SK-N-SH (cell line): ENCODE measurements at regions not wholly inside any gene's neighbourhood (a gene's known extent, or its start where the extent isn't known, plus 50 kb on each side); places are given as distances from the start of the nearest gene placed in this dataset.

Source experiments
- CTCF ChIA-PET: fragments of 300-600, 350-600 bp; formaldehyde crosslinking; extraction: SDS; loops from one replicate; lab custom pipeline; 2021; lab: Yijun Ruan, JAX
- POLR2A ChIA-PET: fragments of 350-600 bp; sonication (Branson Sonifier 250); formaldehyde crosslinking; extraction: SDS; loops from one replicate; lab custom pipeline; 2020; ENCODE audit warnings: antibody characterized with exemption, inconsistent platforms; lab: Yijun Ruan, JAX
- DNase-seq: peaks from one replicate; pipeline ENCODE4 v3.0.0; 2012
- H2AFZ ChIP-seq: fragments of 200-600 bp; sonication (generic); 2 replicates; pipeline ENCODE4 v1.8.1; 2016; ENCODE audit warnings: antibody characterized with exemption, mild to moderate bottlenecking, low read depth
- H3F3A ChIP-seq: fragments of 200-600 bp; sonication (generic); replicated peaks from 2 replicates; pipeline ENCODE3; 2016; ENCODE audit warnings: antibody characterized with exemption, mild to moderate bottlenecking; ENCODE audit not compliant: insufficient read depth
- H3K27ac ChIP-seq, 2 experiments: fragments of 200-500 bp in 1 of 2; fragments of 200-600 bp in 1 of 2; sonication (Bioruptor generic) in 1 of 2; sonication (generic), shearing (Covaris generic) in 1 of 2; 2 replicates each; pipeline versions ENCODE4 v1.5.1 to v1.6.1; 2014 to 2016; ENCODE audit warnings: low read depth in 2 of 2, inconsistent platforms in 1 of 2, low read length in 1 of 2, mild to moderate bottlenecking in 1 of 2, mixed read lengths in 1 of 2
- H3K27me3 ChIP-seq: fragments of 200-600 bp; sonication (generic), shearing (Covaris generic); 2 replicates; pipeline ENCODE4 v1.6.1; 2016; ENCODE audit warnings: mixed run types; ENCODE audit not compliant: insufficient read depth
- H3K36me3 ChIP-seq, 2 experiments: fragments of 200-500 bp in 1 of 2; fragments of 200-600 bp in 1 of 2; sonication (Bioruptor generic) in 1 of 2; sonication (generic) in 1 of 2; replicated peaks in 1 of 2; 2 replicates each; pipeline versions ENCODE3 to v1.5.1; 2014 to 2016; ENCODE audit warnings: low read length in 1 of 2, mild to moderate bottlenecking in 1 of 2; ENCODE audit not compliant: insufficient read depth in 2 of 2, control insufficient read depth in 1 of 2
- H3K4me1 ChIP-seq, 2 experiments: fragments of 200-500 bp in 1 of 2; fragments of 200-600 bp in 1 of 2; sonication (Bioruptor generic) in 1 of 2; sonication (generic), shearing (Covaris generic) in 1 of 2; 2 replicates each; pipeline versions ENCODE4 v1.5.1 to v1.6.1; 2014 to 2016; ENCODE audit warnings: low read depth in 1 of 2, low read length in 1 of 2, mixed run types in 1 of 2; ENCODE audit not compliant: insufficient read depth in 2 of 2, control insufficient read depth in 1 of 2
- H3K4me2 ChIP-seq: fragments of 200-600 bp; sonication (generic), shearing (Covaris generic); 2 replicates; pipeline ENCODE4 v1.6.1; 2017; ENCODE audit warnings: mixed run types
- H3K4me3 ChIP-seq, 2 experiments: fragments of 200-500 bp in 1 of 2; fragments of 200-600 bp in 1 of 2; sonication (Bioruptor generic) in 1 of 2; sonication (generic), shearing (Covaris generic) in 1 of 2; 2 replicates each; pipeline versions ENCODE4 v1.5.1 to v1.8.1; 2014 to 2016; ENCODE audit warnings: low read depth in 2 of 2, inconsistent platforms in 1 of 2, low read length in 1 of 2, mild to moderate bottlenecking in 1 of 2, mixed read lengths in 1 of 2, moderate library complexity in 1 of 2
- H3K79me2 ChIP-seq: fragments of 200-600 bp; sonication (generic); 2 replicates; pipeline ENCODE4 v1.8.1; 2017; ENCODE audit warnings: mild to moderate bottlenecking; ENCODE audit not compliant: insufficient read depth
- H3K9ac ChIP-seq: fragments of 200-600 bp; sonication (generic); 2 replicates; pipeline ENCODE4 v1.6.1; 2017; ENCODE audit warnings: mixed run types
- H3K9me2 ChIP-seq: fragments of 200-600 bp; sonication (generic); 2 replicates; pipeline ENCODE4 v1.6.1; 2017; ENCODE audit warnings: mixed run types
- H3K9me3 ChIP-seq: fragments of 200-600 bp; sonication (generic); 2 replicates; pipeline ENCODE4 v1.6.1; 2017; ENCODE audit warnings: mixed run types, mild to moderate bottlenecking, moderate library complexity
- H4K20me1 ChIP-seq: fragments of 200-600 bp; sonication (generic); 2 replicates; pipeline ENCODE4 v1.6.1; 2017; ENCODE audit warnings: mild to moderate bottlenecking, mixed run types; ENCODE audit not compliant: insufficient read depth
- FOSL2 ChIP-seq: IDR thresholded peaks from 2 replicates; pipeline ENCODE4 v1.4.0; 2012; ENCODE audit warnings: low read depth, mild to moderate bottlenecking, moderate library complexity, borderline replicate concordance
- FOXJ3 ChIP-seq: sonication (generic); formaldehyde crosslinking; IDR thresholded peaks from 2 replicates; pipeline ENCODE4 v1.5.1; 2020; ENCODE audit warnings: mild to moderate bottlenecking, missing genetic modification reagents
- FOXM1 ChIP-seq: IDR thresholded peaks from 2 replicates; pipeline ENCODE4 v1.4.0; 2012; ENCODE audit warnings: low read depth, mild to moderate bottlenecking
- GATA2 ChIP-seq: sonication (generic); formaldehyde crosslinking; IDR thresholded peaks from 2 replicates; pipeline ENCODE4 v1.5.0; 2020; ENCODE audit warnings: mild to moderate bottlenecking, missing genetic modification reagents
- MXI1 ChIP-seq: IDR thresholded peaks from 2 replicates; pipeline ENCODE4 v1.6.1; 2012; ENCODE audit warnings: mild to moderate bottlenecking, low read depth, low read length, improper control_type of control experiment
- NFIC ChIP-seq: IDR thresholded peaks from 2 replicates; pipeline ENCODE4 v1.4.0; 2012; ENCODE audit warnings: borderline replicate concordance
- RCOR1 ChIP-seq: fragments of 150-350 bp; IDR thresholded peaks from 2 replicates; pipeline ENCODE4 v1.6.1; 2017; ENCODE audit warnings: antibody characterized with exemption, low read length
- RFX5 ChIP-seq: IDR thresholded peaks from 2 replicates; pipeline ENCODE4 v1.6.1; 2012; ENCODE audit warnings: mild to moderate bottlenecking, improper control_type of control experiment, low read length
- SIN3A ChIP-seq: IDR thresholded peaks from 2 replicates; pipeline ENCODE4 v1.6.1; 2012; ENCODE audit warnings: low read depth, mild to moderate bottlenecking, low read length, moderate library complexity, borderline replicate concordance
- TAF1 ChIP-seq: IDR thresholded peaks from 2 replicates; pipeline ENCODE4 v1.6.1; 2012; ENCODE audit warnings: low read depth, mild to moderate bottlenecking, low read length, moderate library complexity, borderline replicate concordance
- TEAD4 ChIP-seq: IDR thresholded peaks from 2 replicates; pipeline ENCODE4 v1.4.0; 2012; ENCODE audit warnings: mild to moderate bottlenecking, borderline replicate concordance; ENCODE audit not compliant: insufficient read depth
- USF2 ChIP-seq: fragments of 150-350 bp; IDR thresholded peaks from 2 replicates; pipeline ENCODE4 v1.6.1; 2017; ENCODE audit warnings: antibody characterized with exemption, low read length, low read depth, borderline replicate concordance
- WGBS: methylation state at CpG from one replicate; pipeline ENCODE4 v1.1.6; 2017; ENCODE audit warnings: low lambda C conversion rate; 5-methylcytosine and 5-hydroxymethylcytosine counted together
- TF ChIP-seq, protein P1 (sequence below): IDR thresholded peaks from 2 replicates; pipeline ENCODE4; 2012
- TF ChIP-seq, protein P2 (sequence below): IDR thresholded peaks from 2 replicates; pipeline ENCODE4 v1.4.0; 2012; ENCODE audit warnings: low read depth, borderline replicate concordance
- TF ChIP-seq, protein P3 (sequence below): IDR thresholded peaks from 2 replicates; pipeline ENCODE4 v1.4.0; 2012; ENCODE audit warnings: low read depth

GRCh38 chr12:131364903-131365820 lies 345.7 kb upstream of the SFSWAP start:
- no peaks in the 10 kb centered on the region for H3K79me2 ChIP-seq
- no peak overlapping the region for H2AFZ ChIP-seq
- POLR2A ChIA-PET: no interaction called here
- H3K36me3 ChIP-seq: no peaks in the 10 kb centered on the region
- H3K9me3 ChIP-seq: no peaks in the 10 kb centered on the region
- no peaks in the 10 kb centered on the region for H4K20me1 ChIP-seq
- H3K27ac ChIP-seq: no peak overlapping the region
- H3K9ac ChIP-seq: no peak overlapping the region
- peaks cover 0 to 35% of the 10 kb centered on the region in 2 experiments; a peak in 2 of 4 replicates for H3K4me1 ChIP-seq
- H3K4me3 ChIP-seq: no peak overlapping the region
- WGBS: 49% methylated on average over 12 of the region's 12 CpGs
- TF ChIP-seq NFIC (no peak), TEAD4 (no peak), GATA2 (no peak), MXI1 (no peak), RCOR1 (no peak), FOXM1 (no peak), USF2 (no peak), FOXJ3 (no peak), SIN3A (no peak)
- TF ChIP-seq, protein P1, sequence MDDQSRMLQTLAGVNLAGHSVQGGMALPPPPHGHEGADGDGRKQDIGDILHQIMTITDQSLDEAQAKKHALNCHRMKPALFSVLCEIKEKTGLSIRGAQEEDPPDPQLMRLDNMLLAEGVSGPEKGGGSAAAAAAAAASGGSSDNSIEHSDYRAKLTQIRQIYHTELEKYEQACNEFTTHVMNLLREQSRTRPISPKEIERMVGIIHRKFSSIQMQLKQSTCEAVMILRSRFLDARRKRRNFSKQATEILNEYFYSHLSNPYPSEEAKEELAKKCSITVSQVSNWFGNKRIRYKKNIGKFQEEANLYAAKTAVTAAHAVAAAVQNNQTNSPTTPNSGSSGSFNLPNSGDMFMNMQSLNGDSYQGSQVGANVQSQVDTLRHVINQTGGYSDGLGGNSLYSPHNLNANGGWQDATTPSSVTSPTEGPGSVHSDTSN: no peak
- no peaks in the 10 kb centered on the region for H3K9me2 ChIP-seq
- H3K27me3 ChIP-seq: no peaks in the 10 kb centered on the region
- no peak overlapping the region for H3K4me2 ChIP-seq
- no peaks in the 10 kb centered on the region for H3F3A ChIP-seq
- CTCF ChIA-PET: interaction anchor here (0.9 kb wide), 1 partner anchor 90 kb away, joined by 4 read pairs; no protein-coding TSS in a partner anchor
- no peak for DNase-seq

- 77% methylated on average over 11 of the region's 15 CpGs for WGBS
- H3K4me1 ChIP-seq: peaks cover 0 to 38% of the 10 kb centered on the region in 2 experiments; a peak in 2 of 4 replicates
- no peaks in the 10 kb centered on the region for H3K27me3 ChIP-seq
- ChIA-PET POLR2A (no interaction called here), CTCF (interaction anchor here (0.9 kb wide), 1 partner anchor 89 kb away, joined by 4 read pairs; no protein-coding TSS in a partner anchor)
- no peak for DNase-seq
- H3K9ac ChIP-seq: no peak overlapping the region
- no peaks in the 10 kb centered on the region for H3K9me2 ChIP-seq
- H2AFZ ChIP-seq: no peak overlapping the region
- H3K9me3 ChIP-seq: no peaks in the 10 kb centered on the region
- no peak overlapping the region for H3K4me3 ChIP-seq
- H3K36me3 ChIP-seq: no peaks in the 10 kb centered on the region
- no peaks in the 10 kb centered on the region for H4K20me1 ChIP-seq
- H3K27ac ChIP-seq: no peak overlapping the region
- no peak overlapping the region for H3K4me2 ChIP-seq
- TF ChIP-seq, protein P2, sequence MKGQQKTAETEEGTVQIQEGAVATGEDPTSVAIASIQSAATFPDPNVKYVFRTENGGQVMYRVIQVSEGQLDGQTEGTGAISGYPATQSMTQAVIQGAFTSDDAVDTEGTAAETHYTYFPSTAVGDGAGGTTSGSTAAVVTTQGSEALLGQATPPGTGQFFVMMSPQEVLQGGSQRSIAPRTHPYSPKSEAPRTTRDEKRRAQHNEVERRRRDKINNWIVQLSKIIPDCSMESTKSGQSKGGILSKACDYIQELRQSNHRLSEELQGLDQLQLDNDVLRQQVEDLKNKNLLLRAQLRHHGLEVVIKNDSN: no peak
- TF ChIP-seq NFIC: no peak
- TF ChIP-seq FOSL2: no peak
- TF ChIP-seq TAF1: no peak
- no peak for TF ChIP-seq USF2
- TF ChIP-seq, protein P3, sequence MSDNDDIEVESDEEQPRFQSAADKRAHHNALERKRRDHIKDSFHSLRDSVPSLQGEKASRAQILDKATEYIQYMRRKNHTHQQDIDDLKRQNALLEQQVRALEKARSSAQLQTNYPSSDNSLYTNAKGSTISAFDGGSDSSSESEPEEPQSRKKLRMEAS: no peak
- TF ChIP-seq RFX5: no peak
- no peaks in the 10 kb centered on the region for H3F3A ChIP-seq
- no peaks in the 10 kb centered on the region for H3K79me2 ChIP-seq
Observed at GRCh38 chr12:131365821-131366260, 345.0 kb upstream of the SFSWAP start.
